Limb (tissue), 2 donors: ENCODE measurements at regions not wholly inside any gene's neighbourhood (a gene's known extent, or its start where the extent isn't known, plus 50 kb on each side); places are given as distances from the start of the nearest gene placed in this dataset.
"Not testable (repeated sequence)": the region's sequence is repeated elsewhere in the genome, so short reads cannot be mapped to it uniquely, and the experiment has no call there.

Experiments
- DNase-seq, 2 donors: peaks; one replicate each; pipeline ENCODE4 v3.0.0-alpha.2; 2016; ENCODE audit errors: extremely low spot score in 2 of 2

DNA sequence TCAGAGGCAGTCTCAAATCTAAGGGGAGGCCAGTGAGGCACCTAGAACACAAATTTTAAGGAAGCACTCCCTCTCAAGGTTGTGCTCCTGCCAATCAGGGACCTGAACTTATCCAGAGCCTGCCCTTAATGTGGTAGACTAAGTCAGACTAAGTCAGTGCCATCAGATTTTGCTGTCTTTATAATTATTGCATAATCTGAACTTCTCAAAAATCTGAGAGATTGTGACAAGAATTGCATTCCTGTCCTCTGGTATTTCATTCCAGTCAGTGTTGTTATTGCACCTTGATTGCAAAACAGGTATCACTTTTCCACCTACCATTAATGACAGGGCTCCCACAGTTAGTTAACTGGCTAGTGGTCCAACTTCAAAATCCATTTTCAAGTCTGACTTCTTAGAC, 197.1 kb upstream of the HCN1 start:
- DNase-seq, result no peak

DNA sequence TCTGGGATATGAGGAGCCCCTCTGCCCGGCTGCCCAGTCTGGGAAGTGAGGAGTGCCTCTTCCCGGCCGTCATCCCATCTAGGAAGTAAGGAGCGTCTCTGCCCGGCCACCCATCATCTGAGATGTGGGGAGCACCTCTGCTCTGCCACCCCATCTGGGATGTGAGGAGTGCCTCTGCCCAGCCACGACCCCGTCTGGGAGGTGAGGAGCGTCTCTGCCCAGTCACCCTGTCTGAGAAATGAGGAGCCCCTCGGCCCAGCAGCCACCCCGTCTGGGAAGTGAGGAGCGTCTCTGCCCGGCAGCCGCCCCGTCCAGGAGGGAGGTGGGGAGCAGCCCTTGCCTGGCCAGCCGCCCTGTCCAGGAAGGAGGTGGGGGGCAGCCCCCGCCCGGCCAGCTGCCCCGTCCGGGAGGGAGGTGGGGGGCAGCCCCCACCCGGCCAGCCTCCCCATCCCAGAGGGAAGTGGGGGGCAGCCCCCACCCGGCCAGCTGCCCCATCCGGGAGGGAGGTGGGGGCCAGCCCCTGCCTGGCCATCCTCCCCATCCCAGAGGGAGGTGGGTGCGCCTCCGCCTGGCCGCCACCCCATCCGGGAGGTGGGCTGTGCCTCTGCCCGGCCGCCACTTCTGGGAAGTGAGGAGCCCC, 194.4 kb upstream of the HCN1 start:
- DNase-seq, result not testable (repeated sequence)

- no peak for DNase-seq
Measured at GRCh38 chr5:45862763-45863162, 166.6 kb upstream of the HCN1 start.

DNA sequence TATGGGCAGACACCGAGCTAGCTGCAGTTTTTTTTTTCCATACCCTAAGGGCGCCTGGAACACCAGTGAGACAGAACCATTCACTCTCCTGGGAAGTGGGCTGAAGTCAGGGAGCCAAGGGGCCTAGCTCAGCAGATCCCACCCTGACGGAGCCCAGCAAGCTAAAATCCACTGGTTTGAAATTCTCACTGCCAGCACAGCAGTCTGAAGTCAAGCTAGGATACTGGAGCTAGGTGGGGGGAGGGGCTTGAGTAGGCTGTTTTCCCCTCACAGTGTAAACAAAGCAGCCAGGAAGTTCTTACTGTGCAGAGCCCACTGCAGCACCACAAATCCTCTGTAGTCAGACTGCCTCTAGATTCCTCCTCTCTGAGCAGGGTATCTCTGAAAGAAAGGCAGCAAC, 151.7 kb upstream of the HCN1 start:
- no peak for DNase-seq

GRCh38 chr5:45826055-45826454, 129.9 kb upstream of the HCN1 start:
- DNase-seq, result no peak

GRCh38 chr5:45800331-45800730, 104.2 kb upstream of the HCN1 start:
- DNase-seq, result no peak

DNA sequence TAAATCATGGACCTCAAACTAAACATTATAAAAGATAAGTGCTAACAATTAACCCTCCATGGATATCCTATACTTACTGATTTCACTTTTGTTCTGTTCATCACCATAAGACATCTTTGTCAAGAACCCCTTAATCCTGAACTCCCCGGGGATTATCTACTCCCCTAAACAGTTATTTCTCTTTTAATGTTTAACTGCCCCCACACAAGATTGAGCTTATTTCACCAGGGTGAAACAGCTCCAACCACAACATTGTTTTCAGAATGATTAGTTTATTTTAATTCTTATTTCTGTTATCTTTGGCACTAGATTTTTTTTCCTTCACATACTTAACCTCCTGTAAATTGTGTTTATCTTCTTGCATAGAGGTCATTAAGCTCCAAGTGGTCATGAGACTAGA, 103.2 kb upstream of the HCN1 start:
- no peak for DNase-seq

- DNase-seq, result no peak
Measured at GRCh38 chr5:45796959-45797553, 100.9 kb upstream of the HCN1 start.

GRCh38 chr5:45795458-45795857, 99.3 kb upstream of the HCN1 start:
- no peak for DNase-seq

DNA sequence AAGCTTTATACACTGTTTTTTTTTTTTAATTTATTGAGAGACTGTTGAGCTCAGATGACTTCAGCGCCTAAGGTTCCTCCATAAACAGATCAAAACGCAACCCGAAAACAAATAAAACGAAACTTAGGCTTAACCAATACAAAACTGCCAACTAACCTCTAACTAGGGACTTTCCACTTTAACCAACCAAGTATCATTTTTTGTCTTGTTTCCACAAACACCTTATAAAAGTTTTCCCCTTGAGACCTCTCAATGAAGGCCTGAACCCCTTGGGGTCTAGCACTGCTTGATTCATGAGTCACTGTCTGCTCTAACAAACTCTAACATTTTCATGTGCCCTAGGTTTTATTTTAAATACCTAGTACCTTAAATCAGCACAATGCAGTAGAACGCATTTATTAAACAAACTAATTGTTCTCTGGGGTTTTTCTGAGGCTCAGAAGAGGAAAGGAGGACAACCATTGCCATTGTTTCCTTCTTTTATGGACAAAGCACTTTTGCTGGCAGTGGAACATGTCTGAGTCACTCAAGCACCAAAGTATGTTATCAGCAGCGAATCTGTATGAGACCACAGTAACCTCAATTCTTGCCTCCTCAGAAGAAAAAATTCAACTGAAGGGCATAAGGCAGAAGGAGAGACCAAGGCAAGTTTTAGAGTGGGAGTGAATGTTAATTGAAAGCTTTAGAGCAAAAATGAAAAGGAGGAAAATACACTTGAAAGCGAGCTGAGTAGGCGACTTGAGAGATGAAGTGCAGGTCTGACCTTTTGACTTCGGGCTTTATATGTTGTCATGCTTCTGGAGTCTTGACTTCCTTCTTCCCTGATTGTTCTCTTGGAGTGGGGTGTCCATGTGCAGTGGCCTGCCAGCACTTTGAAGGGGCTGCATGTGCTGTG, 97.7 kb upstream of the HCN1 start:
- DNase-seq, result no peak

GRCh38 chr5:45779874-45780671, 83.9 kb upstream of the HCN1 start:
- no peak for DNase-seq

GRCh38 chr5:45774528-45774927, 78.3 kb upstream of the HCN1 start:
- peak in 1 of 2 donors; percentile 1 for DNase-seq

- DNase-seq, result no peak
Measured at GRCh38 chr5:45772402-45772801, 76.2 kb upstream of the HCN1 start.

- no peak for DNase-seq
Measured at GRCh38 chr5:45765561-45765960, 69.4 kb upstream of the HCN1 start.

DNA sequence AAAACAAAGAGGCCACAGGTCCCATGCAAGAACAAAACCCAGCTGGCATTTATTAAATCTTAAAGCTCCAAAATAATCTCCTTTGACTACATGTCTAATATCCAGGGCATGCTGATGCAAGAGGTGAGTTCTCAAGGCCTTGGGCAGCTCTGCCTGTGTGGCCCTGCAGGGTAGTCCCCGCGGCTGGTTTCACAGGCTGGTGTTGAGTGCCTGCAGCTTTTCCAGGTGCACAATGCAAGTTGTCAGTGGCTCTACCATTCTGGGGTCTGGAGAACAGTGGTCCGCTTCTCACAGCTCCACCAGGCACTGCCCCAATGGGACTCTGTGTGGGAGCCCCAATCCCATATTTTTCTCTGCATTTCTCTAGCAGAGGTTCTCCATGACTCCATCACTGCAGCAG, 54.4 kb upstream of the HCN1 start:
- no peak for DNase-seq

GRCh38 chr5:45748511-45748910, 52.3 kb upstream of the HCN1 start:
- not testable (repeated sequence) for DNase-seq
